ENCODE measurements at regions not wholly inside any gene's neighbourhood (a gene's known extent, or its start where the extent isn't known, plus 50 kb on each side); places are given as distances from the start of the nearest gene placed in this dataset.

GRCh38 chr13:109397285-109397684, 389.1 kb downstream of the IRS2 start:
- no peak for DNase-seq (ENCODE audit: low spot score)

GRCh38 chr13:109396266-109396665, 390.1 kb downstream of the IRS2 start:
- DNase-seq (ENCODE audit: low spot score), result no peak

- DNase-seq (ENCODE audit: low spot score), result no peak
These were observed 391.4 kb downstream of the IRS2 start for GRCh38 chr13:109395014-109395413.

- peak; percentile 23 for DNase-seq (ENCODE audit: low spot score)
These were observed 391.9 kb downstream of the IRS2 start for GRCh38 chr13:109394311-109394988.

- no peak for DNase-seq (ENCODE audit: low spot score)
These were observed 393.3 kb downstream of the IRS2 start for GRCh38 chr13:109393045-109393444.

- DNase-seq (ENCODE audit: low spot score), result no peak
These were observed 396.0 kb downstream of the IRS2 start for GRCh38 chr13:109390391-109390790.

- DNase-seq (ENCODE audit: low spot score), result peak; percentile 46
These were observed 396.5 kb downstream of the IRS2 start for GRCh38 chr13:109389892-109390345.

- peak; percentile 25 for DNase-seq (ENCODE audit: low spot score)
These were observed 396.9 kb downstream of the IRS2 start for GRCh38 chr13:109389456-109389855.

- DNase-seq (ENCODE audit: low spot score), result no peak
These were observed 398.9 kb downstream of the IRS2 start for GRCh38 chr13:109387471-109387870.

GRCh38 chr13:109385242-109385560, 401.2 kb downstream of the IRS2 start:
- peak; percentile 27 for DNase-seq (ENCODE audit: low spot score)

- DNase-seq (ENCODE audit: low spot score), result peak; percentile 49
These were observed 401.7 kb downstream of the IRS2 start for GRCh38 chr13:109384491-109385241.

GRCh38 chr13:109383683-109384082, 402.7 kb downstream of the IRS2 start:
- peak; percentile 36 for DNase-seq (ENCODE audit: low spot score)

- DNase-seq (ENCODE audit: low spot score), result peak; percentile 73
These were observed 404.7 kb downstream of the IRS2 start for GRCh38 chr13:109381546-109382180.

GRCh38 chr13:109380457-109380856, 405.9 kb downstream of the IRS2 start:
- DNase-seq (ENCODE audit: low spot score), result no peak

- no peak for DNase-seq (ENCODE audit: low spot score)
These were observed 406.5 kb downstream of the IRS2 start for GRCh38 chr13:109379930-109380329.

GRCh38 chr13:109376936-109377335, 409.4 kb downstream of the IRS2 start:
- no peak for DNase-seq (ENCODE audit: low spot score)

- no peak for DNase-seq (ENCODE audit: low spot score)
These were observed 411.7 kb downstream of the IRS2 start for GRCh38 chr13:109374609-109375200.

GRCh38 chr13:109372666-109373065, 413.7 kb downstream of the IRS2 start:
- DNase-seq (ENCODE audit: low spot score), result no peak

- no peak for DNase-seq (ENCODE audit: low spot score)
These were observed 415.3 kb downstream of the IRS2 start for GRCh38 chr13:109371066-109371465.

GRCh38 chr13:109370496-109370895, 415.9 kb downstream of the IRS2 start:
- DNase-seq (ENCODE audit: low spot score), result no peak

- DNase-seq (ENCODE audit: low spot score), result no peak
These were observed 416.9 kb downstream of the IRS2 start for GRCh38 chr13:109369353-109370052.

GRCh38 chr13:109368230-109368629, 418.2 kb downstream of the IRS2 start:
- DNase-seq (ENCODE audit: low spot score), result no peak
